Astrocyte (in vitro differentiated cells and primary cell): ENCODE measurements at regions not wholly inside any gene's neighbourhood (a gene's known extent, or its start where the extent isn't known, plus 50 kb on each side); places are given as distances from the start of the nearest gene placed in this dataset.

Experiments used
- DNase-seq: peaks from one replicate; pipeline ENCODE4 v3.0.0-alpha.2; 2010; ENCODE audit warnings: low read depth
- FAIRE-seq: peaks from 2 replicates; lab custom pipeline; 2011; peaks lifted over from hg19 to GRCh38; lab: Jason Lieb, UNC
- H2AFZ ChIP-seq: 2 replicates; pipeline ENCODE4 v1.6.0; 2012; ENCODE audit warnings: low read depth, low read length, inconsistent platforms
- H3K27ac ChIP-seq: 2 replicates; pipeline ENCODE4 v1.5.1; 2011; ENCODE audit warnings: low read depth, low read length, inconsistent platforms
- H3K27me3 ChIP-seq: 2 replicates; pipeline ENCODE4 v1.6.0; 2011; ENCODE audit warnings: low read length, inconsistent platforms; ENCODE audit not compliant: insufficient read depth
- H3K36me3 ChIP-seq: 2 replicates; pipeline ENCODE4 v1.5.1; 2011; ENCODE audit warnings: low read length, inconsistent platforms; ENCODE audit not compliant: insufficient read depth
- H3K4me1 ChIP-seq: 2 replicates; pipeline ENCODE4 v1.5.1; 2011; ENCODE audit warnings: low read length, inconsistent platforms; ENCODE audit not compliant: insufficient read depth
- H3K4me2 ChIP-seq: 2 replicates; pipeline ENCODE4 v1.6.0; 2012; ENCODE audit warnings: low read length, inconsistent platforms
- H3K4me3 ChIP-seq: 2 replicates; pipeline ENCODE4 v1.5.1; 2011; ENCODE audit warnings: low read depth, mild to moderate bottlenecking, low read length, inconsistent platforms; ENCODE audit not compliant: insufficient read depth
- H3K79me2 ChIP-seq: 2 replicates; pipeline ENCODE4 v1.6.0; 2012; ENCODE audit warnings: mild to moderate bottlenecking, low read length, inconsistent platforms; ENCODE audit not compliant: insufficient read depth
- H3K9ac ChIP-seq: 2 replicates; pipeline ENCODE4 v1.6.0; 2012; ENCODE audit warnings: mild to moderate bottlenecking, low read length, inconsistent platforms
- H3K9me3 ChIP-seq: 2 replicates; pipeline ENCODE4 v1.5.1; 2012; ENCODE audit warnings: low read depth, mild to moderate bottlenecking, low read length, inconsistent platforms; ENCODE audit not compliant: insufficient read depth
- H4K20me1 ChIP-seq: 2 replicates; pipeline ENCODE4 v1.6.0; 2012; ENCODE audit warnings: low read length, inconsistent platforms; ENCODE audit not compliant: insufficient read depth
- H3K27ac Mint-ChIP-seq: one replicate; pipeline ENCODE4 v1.8.0; 2021; ENCODE audit warnings: mild to moderate bottlenecking, mixed read lengths; ENCODE audit not compliant: unreplicated experiment
- H3K27me3 Mint-ChIP-seq: one replicate; pipeline ENCODE4 v1.8.0; 2021; ENCODE audit warnings: low read depth, mixed read lengths; ENCODE audit not compliant: unreplicated experiment
- H3K36me3 Mint-ChIP-seq: one replicate; pipeline ENCODE4 v1.8.0; 2021; ENCODE audit warnings: low read depth, mixed read lengths; ENCODE audit not compliant: unreplicated experiment
- H3K4me1 Mint-ChIP-seq: one replicate; pipeline ENCODE4 v1.8.0; 2021; ENCODE audit warnings: low read depth, mixed read lengths; ENCODE audit not compliant: unreplicated experiment
- H3K4me3 Mint-ChIP-seq: one replicate; pipeline ENCODE4 v1.8.0; 2021; ENCODE audit warnings: mild to moderate bottlenecking, moderate library complexity, mixed read lengths; ENCODE audit not compliant: unreplicated experiment
- H3K9me3 Mint-ChIP-seq: one replicate; pipeline ENCODE4 v1.8.0; 2021; ENCODE audit warnings: mild to moderate bottlenecking, mixed read lengths; ENCODE audit not compliant: unreplicated experiment
- CTCF ChIP-seq: IDR thresholded peaks from 2 replicates; pipeline ENCODE4 v1.5.1; 2011; ENCODE audit warnings: low read depth, mild to moderate bottlenecking, inconsistent platforms, low read length, moderate library complexity; ENCODE audit not compliant: insufficient read depth
- EZH2 ChIP-seq: IDR thresholded peaks from 2 replicates; pipeline ENCODE4 v1.6.1; 2012; ENCODE audit warnings: mild to moderate bottlenecking, low read length, inconsistent platforms; ENCODE audit not compliant: insufficient read depth

DNA sequence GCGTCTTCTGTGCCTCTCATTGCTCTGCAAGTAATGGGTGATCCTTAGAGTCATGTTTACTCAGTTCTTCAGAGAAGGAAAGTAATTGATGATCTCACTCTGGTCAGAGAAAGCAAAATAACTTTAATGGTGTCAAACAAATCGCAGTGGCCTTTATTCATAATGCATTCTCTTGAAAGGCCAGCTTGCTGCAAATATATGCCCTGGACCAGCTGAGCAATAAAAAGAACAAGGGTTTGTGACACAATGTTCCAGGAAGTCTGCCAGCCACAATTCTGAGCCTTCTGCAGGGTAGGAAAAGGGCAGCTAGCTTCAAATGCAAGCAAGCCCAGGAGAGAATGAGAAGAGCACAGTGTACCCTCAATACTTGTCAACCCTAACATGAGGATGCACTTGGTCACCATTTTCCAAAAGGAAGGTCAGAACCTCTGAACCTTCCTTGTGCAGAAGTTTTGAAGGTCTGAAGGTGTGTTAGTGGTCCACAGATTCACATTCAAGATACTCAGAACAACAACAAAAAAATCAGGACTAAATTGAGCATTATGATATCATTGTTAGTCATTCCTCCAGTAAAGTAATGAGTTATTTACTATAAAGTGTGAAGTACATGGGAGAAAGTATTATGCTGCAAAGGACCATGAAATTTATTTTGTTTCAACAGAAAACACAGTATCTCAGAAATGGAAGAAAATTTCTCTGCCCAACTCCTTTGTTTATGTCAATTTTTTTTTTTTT is 355.6 kb downstream of the PAX3 start:
- H4K20me1 ChIP-seq = no peaks in the 10 kb centered on the region
- peak overlapping the region; percentile 47 for H3K4me2 ChIP-seq
- H3K36me3 Mint-ChIP-seq = no peaks in the 10 kb centered on the region
- no peak overlapping the region for H3K9ac ChIP-seq
- H3K27me3 Mint-ChIP-seq = no peaks in the 10 kb centered on the region
- no peak overlapping the region for H2AFZ ChIP-seq
- no peak overlapping the region for H3K27ac Mint-ChIP-seq
- no peaks in the 10 kb centered on the region for H3K79me2 ChIP-seq
- no peaks in the 10 kb centered on the region for H3K36me3 ChIP-seq
- H3K9me3 Mint-ChIP-seq = no peaks in the 10 kb centered on the region
- no peak overlapping the region for H3K4me3 Mint-ChIP-seq
- peaks cover 2% of the 10 kb centered on the region for H3K4me1 ChIP-seq
- H3K4me1 Mint-ChIP-seq = peaks cover 5% of the 10 kb centered on the region
- H3K4me3 ChIP-seq = no peak overlapping the region
- H3K9me3 ChIP-seq = no peaks in the 10 kb centered on the region
- TF ChIP-seq CTCF (no peak), EZH2 (no peak)
- H3K27me3 ChIP-seq = no peaks in the 10 kb centered on the region
- H3K27ac ChIP-seq = no peak overlapping the region
- FAIRE-seq (no peak), DNase-seq (peak; percentile 22)

GRCh38 chr2:221931251-221931991 is 359.3 kb upstream of the EPHA4 start:
- H3K9me3 Mint-ChIP-seq = no peaks in the 10 kb centered on the region
- Histone ChIP-seq H3K4me1 (no peaks in the 10 kb centered on the region), H3K79me2 (no peaks in the 10 kb centered on the region), H3K27ac (no peak overlapping the region), H4K20me1 (no peaks in the 10 kb centered on the region), H3K27me3 (no peaks in the 10 kb centered on the region), H3K9ac (no peak overlapping the region), H3K4me2 (no peak overlapping the region), H2AFZ (no peak overlapping the region), H3K4me3 (no peak overlapping the region), H3K9me3 (no peaks in the 10 kb centered on the region), H3K36me3 (no peaks in the 10 kb centered on the region)
- FAIRE-seq = no peak
- no peaks in the 10 kb centered on the region for H3K36me3 Mint-ChIP-seq
- TF ChIP-seq CTCF = no peak
- no peak for TF ChIP-seq EZH2
- no peak overlapping the region for H3K27ac Mint-ChIP-seq
- H3K4me3 Mint-ChIP-seq = no peak overlapping the region
- H3K4me1 Mint-ChIP-seq = peaks cover 4% of the 10 kb centered on the region
- H3K27me3 Mint-ChIP-seq = no peaks in the 10 kb centered on the region
- DNase-seq = no peak

- TF ChIP-seq EZH2 (no peak), CTCF (no peak)
- Mint-ChIP-seq H3K36me3 (no peaks in the 10 kb centered on the region), H3K9me3 (no peaks in the 10 kb centered on the region), H3K4me1 (peaks cover 4% of the 10 kb centered on the region), H3K27ac (no peak overlapping the region), H3K4me3 (no peak overlapping the region), H3K27me3 (peaks cover 2% of the 10 kb centered on the region)
- FAIRE-seq (no peak), DNase-seq (no peak)
- Histone ChIP-seq H3K27me3 (no peaks in the 10 kb centered on the region), H3K36me3 (no peaks in the 10 kb centered on the region), H3K4me2 (no peak overlapping the region), H3K27ac (no peak overlapping the region), H3K9me3 (no peaks in the 10 kb centered on the region), H3K79me2 (no peaks in the 10 kb centered on the region), H3K9ac (no peak overlapping the region), H3K4me1 (no peaks in the 10 kb centered on the region), H3K4me3 (no peak overlapping the region), H4K20me1 (no peaks in the 10 kb centered on the region), H2AFZ (no peak overlapping the region)
These were observed 357.2 kb upstream of the EPHA4 start for GRCh38 chr2:221929259-221929658.
